ENCODE measurements at regions not wholly inside any gene's neighbourhood (a gene's known extent, or its start where the extent isn't known, plus 50 kb on each side); places are given as distances from the start of the nearest gene placed in this dataset.

GRCh38 chr18:34345738-34346137 lies 121.0 kb upstream of the NOL4 start:
- Histone ChIP-seq H3K9me3 (ENCODE audit: control insufficient read depth in 3 of 3, low read length in 3 of 3) (no peaks in the 10 kb centered on the region), H3K4me1 (ENCODE audit: control insufficient read depth in 3 of 3, insufficient read depth in 3 of 3, low read length in 3 of 3) (no peaks in the 10 kb centered on the region), H3K27me3 (ENCODE audit: control insufficient read depth in 3 of 3, insufficient read depth in 3 of 3, low read length in 3 of 3) (no peaks in the 10 kb centered on the region), H3K36me3 (ENCODE audit: control insufficient read depth in 3 of 3, insufficient read depth in 3 of 3, low read length in 3 of 3) (no peaks in the 10 kb centered on the region), H3K27ac (ENCODE audit: low read depth, low read length) (no peak overlapping the region), H3K9ac (ENCODE audit: low read depth in 1 of 3, low read length in 3 of 3) (no peak overlapping the region), H3K4me3 (ENCODE audit: low read length in 3 of 3) (no peak overlapping the region)

- Histone ChIP-seq H3K9me3 (ENCODE audit: control insufficient read depth in 3 of 3, low read length in 3 of 3) (no peaks in the 10 kb centered on the region), H3K9ac (ENCODE audit: low read depth in 1 of 3, low read length in 3 of 3) (no peak overlapping the region), H3K27me3 (ENCODE audit: control insufficient read depth in 3 of 3, insufficient read depth in 3 of 3, low read length in 3 of 3) (no peaks in the 10 kb centered on the region), H3K4me1 (ENCODE audit: control insufficient read depth in 3 of 3, insufficient read depth in 3 of 3, low read length in 3 of 3) (no peaks in the 10 kb centered on the region), H3K27ac (ENCODE audit: low read depth, low read length) (no peak overlapping the region), H3K36me3 (ENCODE audit: control insufficient read depth in 3 of 3, insufficient read depth in 3 of 3, low read length in 3 of 3) (no peaks in the 10 kb centered on the region), H3K4me3 (ENCODE audit: low read length in 3 of 3) (no peak overlapping the region)
Observed at GRCh38 chr18:34350778-34351177, 126.1 kb upstream of the NOL4 start.

- Histone ChIP-seq H3K4me1 (ENCODE audit: control insufficient read depth in 3 of 3, insufficient read depth in 3 of 3, low read length in 3 of 3) (no peaks in the 10 kb centered on the region), H3K27me3 (ENCODE audit: control insufficient read depth in 3 of 3, insufficient read depth in 3 of 3, low read length in 3 of 3) (no peaks in the 10 kb centered on the region), H3K9ac (ENCODE audit: low read depth in 1 of 3, low read length in 3 of 3) (no peak overlapping the region), H3K27ac (ENCODE audit: low read depth, low read length) (no peak overlapping the region), H3K36me3 (ENCODE audit: control insufficient read depth in 3 of 3, insufficient read depth in 3 of 3, low read length in 3 of 3) (no peaks in the 10 kb centered on the region), H3K9me3 (ENCODE audit: control insufficient read depth in 3 of 3, low read length in 3 of 3) (no peaks in the 10 kb centered on the region), H3K4me3 (ENCODE audit: low read length in 3 of 3) (no peak overlapping the region)
Observed at GRCh38 chr18:34352385-34353163, 127.9 kb upstream of the NOL4 start.

GRCh38 chr18:34354351-34354750 lies 129.6 kb upstream of the NOL4 start:
- H3K9ac ChIP-seq (ENCODE audit: low read depth in 1 of 3, low read length in 3 of 3) = no peak overlapping the region
- H3K27ac ChIP-seq (ENCODE audit: low read depth, low read length) = no peak overlapping the region
- H3K27me3 ChIP-seq (ENCODE audit: control insufficient read depth in 3 of 3, insufficient read depth in 3 of 3, low read length in 3 of 3) = no peaks in the 10 kb centered on the region
- no peaks in the 10 kb centered on the region for H3K36me3 ChIP-seq (ENCODE audit: control insufficient read depth in 3 of 3, insufficient read depth in 3 of 3, low read length in 3 of 3)
- H3K9me3 ChIP-seq (ENCODE audit: control insufficient read depth in 3 of 3, low read length in 3 of 3) = no peaks in the 10 kb centered on the region
- no peak overlapping the region for H3K4me3 ChIP-seq (ENCODE audit: low read length in 3 of 3)
- H3K4me1 ChIP-seq (ENCODE audit: control insufficient read depth in 3 of 3, insufficient read depth in 3 of 3, low read length in 3 of 3) = no peaks in the 10 kb centered on the region

GRCh38 chr18:34357944-34358580 lies 133.3 kb upstream of the NOL4 start:
- Histone ChIP-seq H3K4me3 (ENCODE audit: low read length in 3 of 3) (no peak overlapping the region), H3K4me1 (ENCODE audit: control insufficient read depth in 3 of 3, insufficient read depth in 3 of 3, low read length in 3 of 3) (no peaks in the 10 kb centered on the region), H3K27me3 (ENCODE audit: control insufficient read depth in 3 of 3, insufficient read depth in 3 of 3, low read length in 3 of 3) (no peaks in the 10 kb centered on the region), H3K27ac (ENCODE audit: low read depth, low read length) (no peak overlapping the region), H3K9me3 (ENCODE audit: control insufficient read depth in 3 of 3, low read length in 3 of 3) (no peaks in the 10 kb centered on the region), H3K9ac (ENCODE audit: low read depth in 1 of 3, low read length in 3 of 3) (no peak overlapping the region), H3K36me3 (ENCODE audit: control insufficient read depth in 3 of 3, insufficient read depth in 3 of 3, low read length in 3 of 3) (no peaks in the 10 kb centered on the region)

- Histone ChIP-seq H3K9ac (ENCODE audit: low read depth in 1 of 3, low read length in 3 of 3) (no peak overlapping the region), H3K4me3 (ENCODE audit: low read length in 3 of 3) (no peak overlapping the region), H3K36me3 (ENCODE audit: control insufficient read depth in 3 of 3, insufficient read depth in 3 of 3, low read length in 3 of 3) (no peaks in the 10 kb centered on the region), H3K27me3 (ENCODE audit: control insufficient read depth in 3 of 3, insufficient read depth in 3 of 3, low read length in 3 of 3) (no peaks in the 10 kb centered on the region), H3K9me3 (ENCODE audit: control insufficient read depth in 3 of 3, low read length in 3 of 3) (no peaks in the 10 kb centered on the region), H3K4me1 (ENCODE audit: control insufficient read depth in 3 of 3, insufficient read depth in 3 of 3, low read length in 3 of 3) (no peaks in the 10 kb centered on the region), H3K27ac (ENCODE audit: low read depth, low read length) (no peak overlapping the region)
Observed at GRCh38 chr18:34358923-34359322, 134.2 kb upstream of the NOL4 start.

- Histone ChIP-seq H3K9ac (ENCODE audit: low read depth in 1 of 3, low read length in 3 of 3) (no peak overlapping the region), H3K36me3 (ENCODE audit: control insufficient read depth in 3 of 3, insufficient read depth in 3 of 3, low read length in 3 of 3) (no peaks in the 10 kb centered on the region), H3K4me1 (ENCODE audit: control insufficient read depth in 3 of 3, insufficient read depth in 3 of 3, low read length in 3 of 3) (no peaks in the 10 kb centered on the region), H3K27ac (ENCODE audit: low read depth, low read length) (no peak overlapping the region), H3K27me3 (ENCODE audit: control insufficient read depth in 3 of 3, insufficient read depth in 3 of 3, low read length in 3 of 3) (no peaks in the 10 kb centered on the region), H3K9me3 (ENCODE audit: control insufficient read depth in 3 of 3, low read length in 3 of 3) (no peaks in the 10 kb centered on the region), H3K4me3 (ENCODE audit: low read length in 3 of 3) (no peak overlapping the region)
Observed at GRCh38 chr18:34364699-34365098, 140.0 kb upstream of the NOL4 start.

GRCh38 chr18:34370704-34371395 lies 146.1 kb upstream of the NOL4 start:
- no peak overlapping the region for H3K4me3 ChIP-seq (ENCODE audit: low read length in 3 of 3)
- H3K9ac ChIP-seq (ENCODE audit: low read depth in 1 of 3, low read length in 3 of 3) = no peak overlapping the region

GRCh38 chr18:34380326-34380725 lies 155.6 kb upstream of the NOL4 start:
- Histone ChIP-seq H3K36me3 (ENCODE audit: control insufficient read depth in 3 of 3, insufficient read depth in 3 of 3, low read length in 3 of 3) (no peaks in the 10 kb centered on the region), H3K4me3 (ENCODE audit: low read length in 3 of 3) (no peak overlapping the region), H3K4me1 (ENCODE audit: control insufficient read depth in 3 of 3, insufficient read depth in 3 of 3, low read length in 3 of 3) (no peaks in the 10 kb centered on the region), H3K9ac (ENCODE audit: low read depth in 1 of 3, low read length in 3 of 3) (no peak overlapping the region), H3K9me3 (ENCODE audit: control insufficient read depth in 3 of 3, low read length in 3 of 3) (no peaks in the 10 kb centered on the region), H3K27ac (ENCODE audit: low read depth, low read length) (no peak overlapping the region), H3K27me3 (ENCODE audit: control insufficient read depth in 3 of 3, insufficient read depth in 3 of 3, low read length in 3 of 3) (no peaks in the 10 kb centered on the region)

More at GRCh38 chr18:34370704-34371395, 146.1 kb upstream of the NOL4 start:
- Histone ChIP-seq H3K4me1 (ENCODE audit: control insufficient read depth in 3 of 3, insufficient read depth in 3 of 3, low read length in 3 of 3) (no peaks in the 10 kb centered on the region), H3K27me3 (ENCODE audit: control insufficient read depth in 3 of 3, insufficient read depth in 3 of 3, low read length in 3 of 3) (no peaks in the 10 kb centered on the region), H3K9me3 (ENCODE audit: control insufficient read depth in 3 of 3, low read length in 3 of 3) (no peaks in the 10 kb centered on the region), H3K36me3 (ENCODE audit: control insufficient read depth in 3 of 3, insufficient read depth in 3 of 3, low read length in 3 of 3) (no peaks in the 10 kb centered on the region), H3K27ac (ENCODE audit: low read depth, low read length) (no peak overlapping the region)

- Histone ChIP-seq H3K4me3 (ENCODE audit: low read length in 3 of 3) (no peak overlapping the region), H3K9me3 (ENCODE audit: control insufficient read depth in 3 of 3, low read length in 3 of 3) (peaks cover 0 to 4% (median 0%) of the 10 kb centered on the region in 3 donors), H3K4me1 (ENCODE audit: control insufficient read depth in 3 of 3, insufficient read depth in 3 of 3, low read length in 3 of 3) (no peaks in the 10 kb centered on the region), H3K36me3 (ENCODE audit: control insufficient read depth in 3 of 3, insufficient read depth in 3 of 3, low read length in 3 of 3) (no peaks in the 10 kb centered on the region), H3K27ac (ENCODE audit: low read depth, low read length) (no peak overlapping the region), H3K27me3 (ENCODE audit: control insufficient read depth in 3 of 3, insufficient read depth in 3 of 3, low read length in 3 of 3) (no peaks in the 10 kb centered on the region), H3K9ac (ENCODE audit: low read depth in 1 of 3, low read length in 3 of 3) (no peak overlapping the region)
Observed at GRCh38 chr18:34385311-34385710, 160.6 kb upstream of the NOL4 start.

Data from skeletal muscle tissue (tissue), 3 donors.